ENCODE measurements at regions not wholly inside any gene's neighbourhood (a gene's known extent, or its start where the extent isn't known, plus 50 kb on each side); places are given as distances from the start of the nearest gene placed in this dataset.

GRCh38 chr11:121898903-121899302 lies 217.1 kb downstream of the BLID start:
- ChIA-PET CTCF (interaction anchor here (1.2 kb wide), 1 partner anchor 16 kb away, joined by 3 read pairs; no protein-coding TSS in a partner anchor), POLR2A (no interaction called here)
- Histone ChIP-seq H3K9ac (no peak overlapping the region), H3K4me1 (ENCODE audit: control insufficient read depth in 1 of 2, insufficient read depth in 2 of 2, low read depth in 1 of 2, low read length in 1 of 2) (peaks cover 0 to 18% of the 10 kb centered on the region in 2 experiments; a peak in 1 of 4 replicates), H3K27me3 (ENCODE audit: insufficient read depth) (no peaks in the 10 kb centered on the region), H3K36me3 (replicated peaks in 1 of 2; ENCODE audit: control insufficient read depth in 1 of 2, insufficient read depth in 2 of 2, low read length in 1 of 2) (no peaks in the 10 kb centered on the region), H3F3A (replicated peaks; ENCODE audit: insufficient read depth) (no peaks in the 10 kb centered on the region), H3K4me2 (no peak overlapping the region), H3K9me3 (no peaks in the 10 kb centered on the region), H3K4me3 (ENCODE audit: low read depth in 2 of 2, low read length in 1 of 2) (no peak overlapping the region), H2AFZ (ENCODE audit: low read depth) (no peak overlapping the region), H3K27ac (ENCODE audit: low read depth in 2 of 2, low read length in 1 of 2) (no peak overlapping the region), H4K20me1 (ENCODE audit: insufficient read depth) (no peaks in the 10 kb centered on the region), H3K79me2 (ENCODE audit: insufficient read depth) (no peaks in the 10 kb centered on the region), H3K9me2 (no peaks in the 10 kb centered on the region)
- 73% methylated on average over 7 of the region's 7 CpGs for WGBS (ENCODE audit: low lambda C conversion rate)
- no peak for TF ChIP-seq NFIC (IDR thresholded peaks at IDR 0.05; ENCODE audit: borderline replicate concordance)
- no peak for TF ChIP-seq GABPA (IDR thresholded peaks at IDR 0.05; ENCODE audit: low read depth)
- no peak for TF ChIP-seq TCF12 (IDR thresholded peaks at IDR 0.05)
- no peak for DNase-seq

GRCh38 chr11:121895919-121896318 lies 220.1 kb downstream of the BLID start:
- ChIA-PET CTCF (no interaction called here), POLR2A (no interaction called here)
- Histone ChIP-seq H3K9me3 (no peaks in the 10 kb centered on the region), H3K9me2 (no peaks in the 10 kb centered on the region), H3K9ac (no peak overlapping the region), H2AFZ (ENCODE audit: low read depth) (peak overlapping the region; percentile 40; the same call in 1 of the 2 replicates), H3K4me1 (ENCODE audit: control insufficient read depth in 1 of 2, insufficient read depth in 2 of 2, low read depth in 1 of 2, low read length in 1 of 2) (peaks cover 2 to 18% of the 10 kb centered on the region in 2 experiments; a peak in 2 of 4 replicates), H4K20me1 (ENCODE audit: insufficient read depth) (no peaks in the 10 kb centered on the region), H3K27me3 (ENCODE audit: insufficient read depth) (no peaks in the 10 kb centered on the region), H3K27ac (ENCODE audit: low read depth in 2 of 2, low read length in 1 of 2) (no peak overlapping the region; a peak in 1 of 4 replicates), H3K79me2 (ENCODE audit: insufficient read depth) (no peaks in the 10 kb centered on the region), H3K4me2 (no peak overlapping the region), H3K36me3 (replicated peaks in 1 of 2; ENCODE audit: control insufficient read depth in 1 of 2, insufficient read depth in 2 of 2, low read length in 1 of 2) (no peaks in the 10 kb centered on the region), H3K4me3 (ENCODE audit: low read depth in 2 of 2, low read length in 1 of 2) (no peak overlapping the region), H3F3A (replicated peaks; ENCODE audit: insufficient read depth) (no peaks in the 10 kb centered on the region)
- 68% methylated on average over 1 of the region's 1 CpG for WGBS (ENCODE audit: low lambda C conversion rate)
- no peak for DNase-seq
- 0 out of 2 replicates have a peak, but pooled peaks have one; percentile 20 for TF ChIP-seq RXRA (IDR thresholded peaks at IDR 0.05; ENCODE audit: borderline replicate concordance, low read depth)
- TF ChIP-seq RCOR1 (IDR thresholded peaks at IDR 0.05; ENCODE audit: low read length) = no peak

GRCh38 chr11:121894581-121894980 lies 221.4 kb downstream of the BLID start:
- Histone ChIP-seq H3K4me1 (ENCODE audit: control insufficient read depth in 1 of 2, insufficient read depth in 2 of 2, low read depth in 1 of 2, low read length in 1 of 2) (peaks cover 2 to 18% of the 10 kb centered on the region in 2 experiments; a peak in 2 of 4 replicates), H3K9me2 (no peaks in the 10 kb centered on the region), H3K9ac (no peak overlapping the region), H3K27me3 (ENCODE audit: insufficient read depth) (no peaks in the 10 kb centered on the region), H3F3A (replicated peaks; ENCODE audit: insufficient read depth) (no peaks in the 10 kb centered on the region), H2AFZ (ENCODE audit: low read depth) (peak overlapping the region; percentile 44; the same call in 1 of the 2 replicates), H4K20me1 (ENCODE audit: insufficient read depth) (no peaks in the 10 kb centered on the region), H3K9me3 (no peaks in the 10 kb centered on the region), H3K4me2 (no peak overlapping the region), H3K79me2 (ENCODE audit: insufficient read depth) (no peaks in the 10 kb centered on the region), H3K27ac (ENCODE audit: low read depth in 2 of 2, low read length in 1 of 2) (no peak overlapping the region), H3K36me3 (replicated peaks in 1 of 2; ENCODE audit: control insufficient read depth in 1 of 2, insufficient read depth in 2 of 2, low read length in 1 of 2) (no peaks in the 10 kb centered on the region), H3K4me3 (ENCODE audit: low read depth in 2 of 2, low read length in 1 of 2) (no peak overlapping the region)
- TF ChIP-seq FOSL2 (IDR thresholded peaks at IDR 0.05; ENCODE audit: borderline replicate concordance, low read depth) (peak; percentile 58; the same call in 1 of the 2 replicates), SIN3A (IDR thresholded peaks at IDR 0.05; ENCODE audit: borderline replicate concordance, low read depth, low read length) (no peak)
- DNase-seq = no peak
- POLR2A ChIA-PET = no interaction called here
- WGBS (ENCODE audit: low lambda C conversion rate) = 56% methylated on average over 3 of the region's 3 CpGs
- CTCF ChIA-PET = no interaction called here

- WGBS (ENCODE audit: low lambda C conversion rate) = 69% methylated on average over 3 of the region's 3 CpGs
- POLR2A ChIA-PET = no interaction called here
- Histone ChIP-seq H3K9me3 (no peaks in the 10 kb centered on the region), H3K9ac (no peak overlapping the region), H2AFZ (ENCODE audit: low read depth) (no peak overlapping the region), H3F3A (replicated peaks; ENCODE audit: insufficient read depth) (no peaks in the 10 kb centered on the region), H3K4me2 (no peak overlapping the region), H3K9me2 (no peaks in the 10 kb centered on the region), H4K20me1 (ENCODE audit: insufficient read depth) (no peaks in the 10 kb centered on the region), H3K36me3 (replicated peaks in 1 of 2; ENCODE audit: control insufficient read depth in 1 of 2, insufficient read depth in 2 of 2, low read length in 1 of 2) (no peaks in the 10 kb centered on the region), H3K4me3 (ENCODE audit: low read depth in 2 of 2, low read length in 1 of 2) (no peak overlapping the region), H3K4me1 (ENCODE audit: control insufficient read depth in 1 of 2, insufficient read depth in 2 of 2, low read depth in 1 of 2, low read length in 1 of 2) (peaks cover 2 to 18% of the 10 kb centered on the region in 2 experiments; a peak in 2 of 4 replicates), H3K27me3 (ENCODE audit: insufficient read depth) (no peaks in the 10 kb centered on the region), H3K79me2 (ENCODE audit: insufficient read depth) (no peaks in the 10 kb centered on the region), H3K27ac (ENCODE audit: low read depth in 2 of 2, low read length in 1 of 2) (no peak overlapping the region)
- CTCF ChIA-PET = interaction anchor here (0.8 kb wide), 1 partner anchor 33 kb away, joined by 3 read pairs; no protein-coding TSS in a partner anchor
- TF ChIP-seq YY1 (IDR thresholded peaks at IDR 0.05; ENCODE audit: low read depth) (no peak), POLR2AphosphoS5 (IDR thresholded peaks at IDR 0.05; ENCODE audit: low read depth, low read length) (no peak), EP300 (IDR thresholded peaks at IDR 0.05; ENCODE audit: borderline replicate concordance in 1 of 2, low read depth in 1 of 2, low read length in 1 of 2) (no peak), NRF1 (IDR thresholded peaks at IDR 0.05; ENCODE audit: low read depth, low read length) (no peak), ZBTB33 (IDR thresholded peaks at IDR 0.05; ENCODE audit: borderline replicate concordance, low read depth) (no peak), NFIC (IDR thresholded peaks at IDR 0.05; ENCODE audit: borderline replicate concordance) (no peak), RFX5 (IDR thresholded peaks at IDR 0.05; ENCODE audit: low read length) (no peak), MAX (IDR thresholded peaks at IDR 0.05; ENCODE audit: low read depth) (no peak), ELF1 (IDR thresholded peaks at IDR 0.05) (no peak)
- DNase-seq = no peak
Measured at GRCh38 chr11:121892863-121893262, 223.2 kb downstream of the BLID start.
